GM12878 (cell line): ENCODE measurements at regions not wholly inside any gene's neighbourhood (a gene's known extent, or its start where the extent isn't known, plus 50 kb on each side); places are given as distances from the start of the nearest gene placed in this dataset.

ENCODE experiments used
- ASH2L ChIP-seq: fragments of 300-600, 200-600 bp; sonication (generic); IDR thresholded peaks from 2 replicates; pipeline ENCODE4 v1.6.1; 2017; ENCODE audit warnings: low read depth, mild to moderate bottlenecking, borderline replicate concordance
- ESRRA ChIP-seq: IDR thresholded peaks from 2 replicates; pipeline ENCODE4 v1.6.1; 2012; ENCODE audit warnings: mild to moderate bottlenecking, low read length, improper control_type of control experiment
- EZH2 ChIP-seq: IDR thresholded peaks from 2 replicates; pipeline ENCODE4 v1.6.1; 2012; ENCODE audit warnings: low read depth, mild to moderate bottlenecking, control low read depth, inconsistent platforms, low read length, borderline replicate concordance; ENCODE audit not compliant: control insufficient read depth
- NR2C1 ChIP-seq: fragments of 450-650 bp; IDR thresholded peaks from 2 replicates; pipeline ENCODE4 v1.6.1; 2017; ENCODE audit warnings: antibody characterized with exemption, mild to moderate bottlenecking, moderate library complexity
- POLR2AphosphoS5 ChIP-seq: IDR thresholded peaks from 2 replicates; pipeline ENCODE4 v1.6.1; 2011; ENCODE audit warnings: mild to moderate bottlenecking, low read length, inconsistent platforms
- SIX5 ChIP-seq: IDR thresholded peaks from 2 replicates; pipeline ENCODE4 v1.6.1; 2011; ENCODE audit warnings: mild to moderate bottlenecking, low read depth, low read length, moderate library complexity; ENCODE audit not compliant: severe bottlenecking
- ZNF274 ChIP-seq: IDR thresholded peaks from one replicate; pipeline ENCODE4 v1.8.0; 2011; ENCODE audit not compliant: insufficient read length, insufficient read depth
- TF ChIP-seq, protein P1 (sequence below): IDR thresholded peaks from 2 replicates; pipeline ENCODE4 v1.6.1; 2012; ENCODE audit warnings: mild to moderate bottlenecking, low read depth, low read length
- TF ChIP-seq, protein P2 (sequence below), 3 experiments: IDR thresholded peaks in 2 of 3; conservative IDR thresholded peaks in 1 of 3; 2 replicates each; pipeline ENCODE4 v1.5.1; 2011; ENCODE audit warnings: low read depth in 3 of 3, low read length in 3 of 3, mild to moderate bottlenecking in 3 of 3, control low read depth in 2 of 3, moderate library complexity in 2 of 3, inconsistent platforms in 1 of 3, mixed read lengths in 1 of 3; ENCODE audit not compliant: control insufficient read depth in 2 of 3, insufficient read depth in 1 of 3; ENCODE audit errors: extremely low read depth in 1 of 3

DNA sequence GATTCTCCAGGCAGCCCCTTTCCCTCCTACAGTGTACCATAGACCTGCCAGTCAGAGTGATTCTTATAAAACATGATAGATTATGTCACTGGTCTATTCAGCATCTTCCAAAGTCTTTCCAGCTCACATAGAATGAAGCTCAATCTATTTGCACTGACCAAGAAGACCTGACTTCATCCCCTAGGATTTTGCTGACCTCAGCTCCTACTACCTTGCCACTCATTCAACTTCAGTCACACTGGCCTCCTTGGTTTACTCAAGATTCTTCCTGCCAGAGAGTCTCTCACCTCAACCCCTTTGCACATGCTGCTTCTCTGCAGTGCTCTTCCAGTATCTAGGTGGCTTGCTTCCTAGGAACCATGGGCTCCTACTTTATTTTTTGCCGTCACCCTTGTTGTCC is 392.9 kb downstream of the PID1 start:
- TF ChIP-seq, protein P1, sequence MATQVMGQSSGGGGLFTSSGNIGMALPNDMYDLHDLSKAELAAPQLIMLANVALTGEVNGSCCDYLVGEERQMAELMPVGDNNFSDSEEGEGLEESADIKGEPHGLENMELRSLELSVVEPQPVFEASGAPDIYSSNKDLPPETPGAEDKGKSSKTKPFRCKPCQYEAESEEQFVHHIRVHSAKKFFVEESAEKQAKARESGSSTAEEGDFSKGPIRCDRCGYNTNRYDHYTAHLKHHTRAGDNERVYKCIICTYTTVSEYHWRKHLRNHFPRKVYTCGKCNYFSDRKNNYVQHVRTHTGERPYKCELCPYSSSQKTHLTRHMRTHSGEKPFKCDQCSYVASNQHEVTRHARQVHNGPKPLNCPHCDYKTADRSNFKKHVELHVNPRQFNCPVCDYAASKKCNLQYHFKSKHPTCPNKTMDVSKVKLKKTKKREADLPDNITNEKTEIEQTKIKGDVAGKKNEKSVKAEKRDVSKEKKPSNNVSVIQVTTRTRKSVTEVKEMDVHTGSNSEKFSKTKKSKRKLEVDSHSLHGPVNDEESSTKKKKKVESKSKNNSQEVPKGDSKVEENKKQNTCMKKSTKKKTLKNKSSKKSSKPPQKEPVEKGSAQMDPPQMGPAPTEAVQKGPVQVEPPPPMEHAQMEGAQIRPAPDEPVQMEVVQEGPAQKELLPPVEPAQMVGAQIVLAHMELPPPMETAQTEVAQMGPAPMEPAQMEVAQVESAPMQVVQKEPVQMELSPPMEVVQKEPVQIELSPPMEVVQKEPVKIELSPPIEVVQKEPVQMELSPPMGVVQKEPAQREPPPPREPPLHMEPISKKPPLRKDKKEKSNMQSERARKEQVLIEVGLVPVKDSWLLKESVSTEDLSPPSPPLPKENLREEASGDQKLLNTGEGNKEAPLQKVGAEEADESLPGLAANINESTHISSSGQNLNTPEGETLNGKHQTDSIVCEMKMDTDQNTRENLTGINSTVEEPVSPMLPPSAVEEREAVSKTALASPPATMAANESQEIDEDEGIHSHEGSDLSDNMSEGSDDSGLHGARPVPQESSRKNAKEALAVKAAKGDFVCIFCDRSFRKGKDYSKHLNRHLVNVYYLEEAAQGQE: no peak
- TF ChIP-seq EZH2 (no peak), POLR2AphosphoS5 (no peak), NR2C1 (no peak), SIX5 (no peak), ESRRA (no peak), ASH2L (no peak), ZNF274 (no peak)
- TF ChIP-seq, protein P2, sequence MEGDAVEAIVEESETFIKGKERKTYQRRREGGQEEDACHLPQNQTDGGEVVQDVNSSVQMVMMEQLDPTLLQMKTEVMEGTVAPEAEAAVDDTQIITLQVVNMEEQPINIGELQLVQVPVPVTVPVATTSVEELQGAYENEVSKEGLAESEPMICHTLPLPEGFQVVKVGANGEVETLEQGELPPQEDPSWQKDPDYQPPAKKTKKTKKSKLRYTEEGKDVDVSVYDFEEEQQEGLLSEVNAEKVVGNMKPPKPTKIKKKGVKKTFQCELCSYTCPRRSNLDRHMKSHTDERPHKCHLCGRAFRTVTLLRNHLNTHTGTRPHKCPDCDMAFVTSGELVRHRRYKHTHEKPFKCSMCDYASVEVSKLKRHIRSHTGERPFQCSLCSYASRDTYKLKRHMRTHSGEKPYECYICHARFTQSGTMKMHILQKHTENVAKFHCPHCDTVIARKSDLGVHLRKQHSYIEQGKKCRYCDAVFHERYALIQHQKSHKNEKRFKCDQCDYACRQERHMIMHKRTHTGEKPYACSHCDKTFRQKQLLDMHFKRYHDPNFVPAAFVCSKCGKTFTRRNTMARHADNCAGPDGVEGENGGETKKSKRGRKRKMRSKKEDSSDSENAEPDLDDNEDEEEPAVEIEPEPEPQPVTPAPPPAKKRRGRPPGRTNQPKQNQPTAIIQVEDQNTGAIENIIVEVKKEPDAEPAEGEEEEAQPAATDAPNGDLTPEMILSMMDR (IDR thresholded peaks at IDR 0.05 in 2 of 3, conservative IDR thresholded peaks at IDR 0.05 in 1 of 3; ENCODE audit: control insufficient read depth in 2 of 3, extremely low read depth in 1 of 3, insufficient read depth in 1 of 3, low read depth in 3 of 3, low read length in 3 of 3): no peak
